ENCODE measurements at regions not wholly inside any gene's neighbourhood (a gene's known extent, or its start where the extent isn't known, plus 50 kb on each side); places are given as distances from the start of the nearest gene placed in this dataset.

DNA sequence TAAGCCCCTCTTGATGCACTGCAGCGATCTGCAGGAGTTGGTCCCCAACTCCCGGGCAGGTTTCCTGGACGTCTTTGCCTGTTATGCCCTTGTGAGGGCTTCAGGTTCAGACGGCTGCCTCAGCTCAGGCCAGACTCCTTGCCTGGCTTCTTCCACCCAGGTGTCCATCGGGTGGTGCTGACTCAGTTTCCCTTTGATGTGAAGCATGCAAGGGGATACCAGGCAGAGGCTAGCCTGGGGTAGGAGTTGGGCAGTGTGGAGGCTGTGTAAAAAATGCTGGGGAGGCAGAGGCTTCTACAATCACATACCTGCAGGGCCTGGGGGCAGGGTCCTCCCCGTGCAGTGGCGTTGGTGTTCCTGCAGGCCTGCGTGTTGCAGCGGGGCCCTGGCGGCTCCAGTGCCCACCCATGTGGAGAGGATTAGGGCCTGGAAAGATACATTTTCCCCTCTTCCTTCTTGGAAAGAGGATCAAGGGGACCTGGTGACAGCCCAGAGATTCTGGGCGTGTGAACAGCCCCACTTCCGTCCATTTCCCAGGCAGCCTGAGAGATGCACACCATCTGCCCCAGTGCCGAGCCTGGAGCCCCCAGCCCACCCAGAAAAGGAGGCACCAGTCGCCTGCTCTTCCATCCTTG is 338.3 kb downstream of the DYSF start:
- TF ChIP-seq, protein P1, sequence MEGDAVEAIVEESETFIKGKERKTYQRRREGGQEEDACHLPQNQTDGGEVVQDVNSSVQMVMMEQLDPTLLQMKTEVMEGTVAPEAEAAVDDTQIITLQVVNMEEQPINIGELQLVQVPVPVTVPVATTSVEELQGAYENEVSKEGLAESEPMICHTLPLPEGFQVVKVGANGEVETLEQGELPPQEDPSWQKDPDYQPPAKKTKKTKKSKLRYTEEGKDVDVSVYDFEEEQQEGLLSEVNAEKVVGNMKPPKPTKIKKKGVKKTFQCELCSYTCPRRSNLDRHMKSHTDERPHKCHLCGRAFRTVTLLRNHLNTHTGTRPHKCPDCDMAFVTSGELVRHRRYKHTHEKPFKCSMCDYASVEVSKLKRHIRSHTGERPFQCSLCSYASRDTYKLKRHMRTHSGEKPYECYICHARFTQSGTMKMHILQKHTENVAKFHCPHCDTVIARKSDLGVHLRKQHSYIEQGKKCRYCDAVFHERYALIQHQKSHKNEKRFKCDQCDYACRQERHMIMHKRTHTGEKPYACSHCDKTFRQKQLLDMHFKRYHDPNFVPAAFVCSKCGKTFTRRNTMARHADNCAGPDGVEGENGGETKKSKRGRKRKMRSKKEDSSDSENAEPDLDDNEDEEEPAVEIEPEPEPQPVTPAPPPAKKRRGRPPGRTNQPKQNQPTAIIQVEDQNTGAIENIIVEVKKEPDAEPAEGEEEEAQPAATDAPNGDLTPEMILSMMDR (IDR thresholded peaks at IDR 0.05) = no peak
- no peak for TF ChIP-seq POLR2A (IDR thresholded peaks at IDR 0.05)

All from tibial nerve (tissue), 3 donors.